ENCODE measurements at regions not wholly inside any gene's neighbourhood (a gene's known extent, or its start where the extent isn't known, plus 50 kb on each side); places are given as distances from the start of the nearest gene placed in this dataset.

DNA sequence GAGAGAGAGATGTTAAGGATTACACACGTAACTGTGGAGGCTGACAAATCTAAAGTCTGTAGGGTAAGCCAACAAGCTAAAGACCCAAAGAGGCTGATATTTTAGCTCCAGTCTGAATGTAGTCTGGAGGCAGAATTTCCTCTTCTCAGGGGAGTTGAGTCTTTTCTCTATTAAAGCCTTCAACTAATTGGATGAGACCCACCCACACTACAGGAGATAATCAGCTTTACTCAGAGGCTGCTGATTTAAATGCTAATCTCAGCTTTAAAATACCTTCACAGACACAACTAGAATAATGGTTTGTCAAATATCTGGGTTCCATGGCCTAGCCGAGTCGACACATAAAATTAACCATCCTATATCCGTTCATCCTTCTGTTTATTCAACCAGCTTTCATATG lies 204.3 kb upstream of the PSMD7 start:
- Histone ChIP-seq H3K4me2 (ENCODE audit: low read depth, low read length) (no peak overlapping the region), H2BK5ac (ENCODE audit: low read depth, low read length, poor library complexity, severe bottlenecking) (no peak overlapping the region), H3K9me3 (ENCODE audit: control insufficient read depth, insufficient read depth, low read length) (no peaks in the 10 kb centered on the region; the same call in 1 of the 2 replicates), H4K5ac (ENCODE audit: low read depth, low read length) (no peak overlapping the region), H2AK5ac (ENCODE audit: low read depth, low read length) (no peak overlapping the region), H4K91ac (ENCODE audit: insufficient read depth, low read depth, low read length) (no peak overlapping the region), H2BK120ac (ENCODE audit: low read depth, low read length) (no peak overlapping the region), H3K18ac (ENCODE audit: low read depth, low read length) (no peak overlapping the region), H2BK15ac (ENCODE audit: low read depth, low read length) (no peak overlapping the region), H3K23ac (ENCODE audit: low read depth, low read length) (no peak overlapping the region), H3K9ac (ENCODE audit: low read depth, low read length) (no peak overlapping the region), H2BK20ac (ENCODE audit: low read depth, low read length) (no peak overlapping the region), H2AK9ac (replicated peaks; ENCODE audit: low read depth, low read length, poor library complexity) (no peak overlapping the region), H3K9me1 (ENCODE audit: insufficient read depth, low read length) (no peaks in the 10 kb centered on the region), H3K14ac (replicated peaks; ENCODE audit: low read depth, low read length) (no peak overlapping the region), H3K4ac (ENCODE audit: low read depth, low read length) (no peak overlapping the region), H3K79me1 (ENCODE audit: low read depth in 1 of 2, low read length in 2 of 2) (no peaks in the 10 kb centered on the region), H3K56ac (ENCODE audit: extremely low read depth, insufficient read depth, low read length) (no peak overlapping the region), H2AFZ (replicated peaks; ENCODE audit: low read length, poor library complexity) (no peak overlapping the region), H3K27ac (ENCODE audit: insufficient read depth, low read length) (no peak overlapping the region), H3K4me3 (ENCODE audit: insufficient read depth, low read depth, low read length) (no peak overlapping the region), H4K20me1 (ENCODE audit: insufficient read depth, low read length) (no peaks in the 10 kb centered on the region), H4K8ac (ENCODE audit: low read depth in 2 of 2, low read length in 2 of 2) (no peak overlapping the region), H3K4me1 (ENCODE audit: control insufficient read depth, insufficient read depth, low read length) (no peaks in the 10 kb centered on the region), H3K27me3 (ENCODE audit: control insufficient read depth, insufficient read depth, low read length) (no peaks in the 10 kb centered on the region), H3K36me3 (ENCODE audit: control insufficient read depth, insufficient read depth, low read length) (no peaks in the 10 kb centered on the region)
- ATAC-seq (ENCODE audit: low read depth), result no peak
- no peak for TF ChIP-seq SMC3 (IDR thresholded peaks at IDR 0.05; ENCODE audit: low read depth, low read length)
- no peak for TF ChIP-seq MAZ (IDR thresholded peaks at IDR 0.05; ENCODE audit: borderline replicate concordance, low read depth, low read length)
- no peak for TF ChIP-seq MXI1 (IDR thresholded peaks at IDR 0.05; ENCODE audit: borderline replicate concordance, low read depth, low read length)
- TF ChIP-seq, protein P1, sequence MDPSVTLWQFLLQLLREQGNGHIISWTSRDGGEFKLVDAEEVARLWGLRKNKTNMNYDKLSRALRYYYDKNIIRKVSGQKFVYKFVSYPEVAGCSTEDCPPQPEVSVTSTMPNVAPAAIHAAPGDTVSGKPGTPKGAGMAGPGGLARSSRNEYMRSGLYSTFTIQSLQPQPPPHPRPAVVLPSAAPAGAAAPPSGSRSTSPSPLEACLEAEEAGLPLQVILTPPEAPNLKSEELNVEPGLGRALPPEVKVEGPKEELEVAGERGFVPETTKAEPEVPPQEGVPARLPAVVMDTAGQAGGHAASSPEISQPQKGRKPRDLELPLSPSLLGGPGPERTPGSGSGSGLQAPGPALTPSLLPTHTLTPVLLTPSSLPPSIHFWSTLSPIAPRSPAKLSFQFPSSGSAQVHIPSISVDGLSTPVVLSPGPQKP (IDR thresholded peaks at IDR 0.05; ENCODE audit: borderline replicate concordance, low read depth, low read length), result no peak
- no peak for TF ChIP-seq CHD1 (IDR thresholded peaks at IDR 0.05; ENCODE audit: low read depth, low read length)
- TF ChIP-seq FOS (IDR thresholded peaks at IDR 0.05; ENCODE audit: low read depth, low read length), result no peak
- TF ChIP-seq RCOR1 (IDR thresholded peaks at IDR 0.05; ENCODE audit: insufficient replicate concordance, low read length), result no peak
- intact Hi-C loops (cut with micrococcal nuclease), result no loop called here
- no CpG with 5 or more reads among the region's 4 CpGs for WGBS, 2 experiments (ENCODE audit: extremely low coverage in 2 of 2, insufficient read length in 1 of 2)
- no TSS peak for BruUV-seq (replicated peaks)
- DNase-seq, result no peak
- POLR2A ChIA-PET (ENCODE audit: unreplicated experiment), result no interaction called here
- dilution Hi-C loops (cut with HindIII; ENCODE audit: low sequenced_read_pairs, unreplicated experiment), result no loop called here
- in situ Hi-C loops (cut with MboI; ENCODE audit: low sequenced_read_pairs), result no loop called here
- CTCF ChIA-PET, result interaction anchor here (0.5 kb wide), 1 partner anchor 37 kb away, joined by 4 read pairs; no protein-coding TSS in a partner anchor
